HG03457 (cell line): ENCODE measurements at regions not wholly inside any gene's neighbourhood (a gene's known extent, or its start where the extent isn't known, plus 50 kb on each side); places are given as distances from the start of the nearest gene placed in this dataset.

Source experiments
- ATAC-seq: cut with Tn5 transposase; IDR thresholded peaks from one replicate; pipeline ENCODE4 v1.9.1; 2021; ENCODE audit warnings: moderate number of reproducible peaks; ENCODE audit not compliant: unreplicated experiment

- ATAC-seq: no peak
Measured at GRCh38 chr3:43210049-43211027, 76.0 kb upstream of the SNRK start.

GRCh38 chr3:43207628-43208085 lies 78.7 kb upstream of the SNRK start:
- ATAC-seq: no peak

GRCh38 chr3:43206632-43207031 lies 79.7 kb upstream of the SNRK start:
- no peak for ATAC-seq

- no peak for ATAC-seq
Measured at GRCh38 chr3:43206105-43206504, 80.2 kb upstream of the SNRK start.

- ATAC-seq: no peak
Measured at GRCh38 chr3:43203022-43203421, 83.3 kb upstream of the SNRK start.

- ATAC-seq: no peak
Measured at GRCh38 chr3:43201581-43201980, 84.8 kb upstream of the SNRK start.

- no peak for ATAC-seq
Measured at GRCh38 chr3:43199645-43200306, 86.6 kb upstream of the SNRK start.

GRCh38 chr3:43198791-43199644 lies 87.3 kb upstream of the SNRK start:
- no peak for ATAC-seq

GRCh38 chr3:43198301-43198700 lies 88.0 kb upstream of the SNRK start:
- ATAC-seq: no peak

GRCh38 chr3:43197181-43197580 lies 89.2 kb upstream of the SNRK start:
- ATAC-seq: no peak

- ATAC-seq: no peak
Measured at GRCh38 chr3:43196721-43197120, 89.6 kb upstream of the SNRK start.

- ATAC-seq: no peak
Measured at GRCh38 chr3:43195115-43195498, 89.2 kb upstream of the POMGNT2 start.

GRCh38 chr3:43194490-43195114 lies 88.7 kb upstream of the POMGNT2 start:
- no peak for ATAC-seq

- no peak for ATAC-seq
Measured at GRCh38 chr3:43194069-43194468, 88.2 kb upstream of the POMGNT2 start.

GRCh38 chr3:43192028-43192427 lies 86.1 kb upstream of the POMGNT2 start:
- no peak for ATAC-seq

- ATAC-seq: no peak
Measured at GRCh38 chr3:43191116-43191515, 85.2 kb upstream of the POMGNT2 start.

GRCh38 chr3:43190670-43191069 lies 84.8 kb upstream of the POMGNT2 start:
- ATAC-seq: no peak

- ATAC-seq: no peak
Measured at GRCh38 chr3:43187836-43188479, 82.1 kb upstream of the POMGNT2 start.

- no peak for ATAC-seq
Measured at GRCh38 chr3:43185983-43186314, 80.1 kb upstream of the POMGNT2 start.

- ATAC-seq: no peak
Measured at GRCh38 chr3:43185274-43185982, 79.5 kb upstream of the POMGNT2 start.
